HG03060 (cell line): ENCODE measurements at regions not wholly inside any gene's neighbourhood (a gene's known extent, or its start where the extent isn't known, plus 50 kb on each side); places are given as distances from the start of the nearest gene placed in this dataset.

Source experiments
- ATAC-seq: cut with Tn5 transposase; IDR thresholded peaks from one replicate; pipeline ENCODE4 v1.9.1; 2021; ENCODE audit warnings: low read depth, moderate number of reproducible peaks; ENCODE audit not compliant: unreplicated experiment

GRCh38 chr14:49994951-49995561 is 102.2 kb downstream of the ARF6 start:
- ATAC-seq = no peak

- ATAC-seq = no peak
Measured at GRCh38 chr14:49997991-49998390, 105.1 kb downstream of the ARF6 start.

- ATAC-seq = peak; percentile 26
Measured at GRCh38 chr14:49999146-49999761, 106.4 kb downstream of the ARF6 start.

GRCh38 chr14:49999826-50000379 is 107.0 kb downstream of the ARF6 start:
- no peak for ATAC-seq

- ATAC-seq = no peak
Measured at GRCh38 chr14:50000380-50001150, 107.7 kb downstream of the ARF6 start.

GRCh38 chr14:50001151-50001998 is 108.5 kb downstream of the ARF6 start:
- ATAC-seq = no peak

- ATAC-seq = no peak
Measured at GRCh38 chr14:50001999-50002925, 109.4 kb downstream of the ARF6 start.

- no peak for ATAC-seq
Measured at GRCh38 chr14:50002926-50003212, 110.0 kb downstream of the ARF6 start.

- ATAC-seq = peak; percentile 26
Measured at GRCh38 chr14:50003213-50004021, 110.5 kb downstream of the ARF6 start.

GRCh38 chr14:50006141-50006540 is 110.2 kb downstream of the VCPKMT start:
- ATAC-seq = no peak

- no peak for ATAC-seq
Measured at GRCh38 chr14:50007123-50007903, 109.1 kb downstream of the VCPKMT start.

GRCh38 chr14:50008562-50008961 is 107.8 kb downstream of the VCPKMT start:
- ATAC-seq = no peak

- ATAC-seq = no peak
Measured at GRCh38 chr14:50008974-50009373, 107.4 kb downstream of the VCPKMT start.

- ATAC-seq = no peak
Measured at GRCh38 chr14:50010752-50011151, 105.6 kb downstream of the VCPKMT start.

GRCh38 chr14:50011242-50011641 is 105.1 kb downstream of the VCPKMT start:
- no peak for ATAC-seq

GRCh38 chr14:50012644-50013043 is 103.7 kb downstream of the VCPKMT start:
- ATAC-seq = no peak

- ATAC-seq = no peak
Measured at GRCh38 chr14:50013198-50013918, 103.0 kb downstream of the VCPKMT start.
